GM19193 (cell line): ENCODE measurements at regions not wholly inside any gene's neighbourhood (a gene's known extent, or its start where the extent isn't known, plus 50 kb on each side); places are given as distances from the start of the nearest gene placed in this dataset.

ENCODE experiments used
- POLR2A ChIP-seq: IDR thresholded peaks from 4 replicates; pipeline ENCODE4 v1.6.1; 2011; ENCODE audit not compliant: insufficient read depth, insufficient read length; ENCODE audit errors: extremely low read depth

GRCh38 chr12:127077262-127078045 is 1189.5 kb upstream of the TMEM132C start:
- no peak for TF ChIP-seq POLR2A

- TF ChIP-seq POLR2A = no peak
Observed at GRCh38 chr12:127078577-127079350, 1188.2 kb upstream of the TMEM132C start.

DNA sequence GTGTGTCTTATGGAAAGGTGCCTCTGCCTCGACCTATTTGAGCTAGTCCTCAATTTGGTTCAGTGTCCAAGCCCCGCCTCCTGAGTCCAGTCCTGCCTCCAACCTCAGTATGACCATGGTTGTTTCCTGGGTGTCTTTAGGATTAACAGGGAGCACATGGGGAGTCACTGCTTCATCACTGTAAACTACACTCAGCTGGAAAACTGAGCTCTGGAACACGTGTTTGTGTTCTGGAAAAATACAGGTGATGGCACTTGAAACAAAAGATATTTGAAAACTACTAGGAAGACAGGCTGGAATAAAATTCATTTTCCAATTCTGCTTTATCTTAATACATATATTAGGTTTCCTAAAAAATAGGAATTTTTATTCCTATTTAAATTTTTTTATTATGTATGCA is 1187.3 kb upstream of the TMEM132C start:
- no peak for TF ChIP-seq POLR2A

- TF ChIP-seq POLR2A = no peak
Observed at GRCh38 chr12:127081058-127081457, 1185.9 kb upstream of the TMEM132C start.

- no peak for TF ChIP-seq POLR2A
Observed at GRCh38 chr12:127083008-127083949, 1183.7 kb upstream of the TMEM132C start.

- no peak for TF ChIP-seq POLR2A
Observed at GRCh38 chr12:127101076-127101475, 1165.9 kb upstream of the TMEM132C start.

GRCh38 chr12:127106041-127106440 is 1160.9 kb upstream of the TMEM132C start:
- no peak for TF ChIP-seq POLR2A

DNA sequence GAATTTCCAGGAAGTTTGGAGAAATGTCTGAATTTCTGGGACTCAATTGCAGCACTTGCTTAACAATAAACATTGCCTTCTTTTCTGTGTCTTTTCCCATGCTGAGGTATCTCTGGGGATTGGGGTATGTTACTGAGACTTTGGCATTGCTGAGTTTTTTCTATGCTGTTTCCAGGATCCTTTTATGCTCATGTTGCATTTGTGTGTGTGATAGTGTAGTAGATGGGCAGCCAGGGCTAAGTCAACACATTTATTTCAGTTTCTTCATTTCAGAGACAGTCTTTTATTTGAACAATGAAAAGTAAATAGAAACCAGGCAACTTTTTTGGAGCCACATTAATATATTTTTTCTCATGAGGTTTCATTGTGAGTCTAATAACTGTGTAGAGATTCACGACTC is 1160.3 kb upstream of the TMEM132C start:
- TF ChIP-seq POLR2A = no peak

DNA sequence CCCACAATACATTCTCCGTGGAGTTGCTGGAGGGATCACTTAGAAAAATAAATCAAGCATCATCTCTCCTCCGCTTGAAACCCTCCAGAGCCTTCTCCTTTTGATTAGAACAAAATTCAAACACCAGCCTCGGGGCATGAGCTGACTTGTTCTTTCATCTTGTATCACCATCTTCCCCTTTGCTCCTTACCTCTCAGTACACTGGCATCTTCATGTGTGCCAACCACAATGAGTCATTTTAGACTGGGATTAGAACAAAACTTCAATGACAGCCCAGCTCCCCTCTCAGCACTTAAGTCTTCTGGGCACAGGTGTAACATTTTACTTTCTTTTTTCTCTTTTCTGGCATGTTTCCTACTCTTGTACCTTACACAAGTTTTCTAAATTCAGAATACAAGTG is 1159.2 kb upstream of the TMEM132C start:
- no peak for TF ChIP-seq POLR2A

DNA sequence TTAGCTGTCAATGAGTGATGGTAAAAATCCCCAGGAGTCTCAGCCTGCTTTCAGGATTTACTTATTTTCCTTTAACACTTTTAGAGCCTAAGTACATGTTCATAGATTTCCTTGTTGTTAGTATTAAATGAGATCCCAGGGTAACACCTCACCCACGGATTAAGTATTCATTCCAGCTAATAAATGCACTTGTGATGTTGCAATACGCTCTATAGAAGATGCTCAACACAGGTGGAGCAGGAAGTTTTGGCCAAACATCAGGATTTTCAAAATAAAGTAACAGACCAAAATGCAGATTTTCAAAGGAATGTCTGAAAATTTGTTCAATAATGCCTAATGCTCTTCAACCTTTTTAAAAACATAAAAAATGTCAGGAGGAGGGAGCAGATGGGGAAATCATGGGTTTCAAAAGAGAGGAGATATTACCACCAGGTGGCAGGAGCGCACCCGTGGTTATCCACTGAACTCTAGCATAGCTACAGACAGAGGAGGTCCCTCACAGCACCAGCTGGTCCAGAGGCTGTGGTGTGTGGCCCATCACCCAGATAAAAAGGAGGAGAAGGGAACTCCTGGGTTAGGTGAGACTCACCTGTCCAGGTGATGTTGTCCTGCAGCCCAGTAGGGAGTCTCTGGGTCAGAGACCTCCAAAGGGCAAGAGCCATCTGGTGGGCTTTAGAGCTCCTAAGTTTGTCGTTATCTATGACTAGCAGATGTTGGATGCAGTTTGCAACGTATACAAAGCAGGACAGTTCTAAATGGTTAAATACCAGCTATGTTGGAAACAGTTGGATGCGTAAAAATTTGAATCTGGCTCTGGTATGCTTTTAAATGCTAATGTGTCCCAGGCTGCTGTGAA is 1158.4 kb upstream of the TMEM132C start:
- TF ChIP-seq POLR2A = no peak

GRCh38 chr12:127113945-127114344 is 1153.0 kb upstream of the TMEM132C start:
- no peak for TF ChIP-seq POLR2A

GRCh38 chr12:127115468-127116035 is 1151.4 kb upstream of the TMEM132C start:
- TF ChIP-seq POLR2A = no peak

GRCh38 chr12:127118251-127118650 is 1148.7 kb upstream of the TMEM132C start:
- no peak for TF ChIP-seq POLR2A
